ENCODE measurements at regions not wholly inside any gene's neighbourhood (a gene's known extent, or its start where the extent isn't known, plus 50 kb on each side); places are given as distances from the start of the nearest gene placed in this dataset.

GRCh38 chr2:88396209-88396608, 56.3 kb downstream of the FOXI3 start:
- no peak for DNase-seq

- no peak for DNase-seq
Observed at GRCh38 chr2:88377641-88377991, 74.9 kb downstream of the FOXI3 start.

- DNase-seq = no peak
Observed at GRCh38 chr2:88372042-88372441, 80.5 kb downstream of the FOXI3 start.

- DNase-seq = peak; percentile 14
Observed at GRCh38 chr2:88365408-88365807, 87.1 kb downstream of the FOXI3 start.

GRCh38 chr2:88355486-88355885, 97.0 kb downstream of the FOXI3 start:
- DNase-seq = no peak

DNA sequence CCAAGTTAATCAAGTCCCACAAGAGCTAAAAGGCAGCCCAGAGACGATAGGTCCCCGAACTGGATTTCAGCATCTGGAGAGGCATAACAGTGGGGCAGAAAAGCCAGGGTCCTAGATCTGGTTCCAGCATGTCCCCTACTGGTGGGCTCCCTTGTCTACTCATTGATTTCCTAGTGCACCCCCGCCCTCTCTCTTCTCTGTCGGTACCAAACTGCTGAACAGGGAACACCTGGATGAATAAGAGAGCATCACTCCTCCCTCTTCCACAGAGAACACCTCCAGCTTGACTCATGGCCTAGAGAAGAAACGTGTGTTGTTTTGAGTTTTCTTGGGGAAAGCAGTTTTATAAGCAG, 101.3 kb downstream of the FOXI3 start:
- no peak for DNase-seq

DNA sequence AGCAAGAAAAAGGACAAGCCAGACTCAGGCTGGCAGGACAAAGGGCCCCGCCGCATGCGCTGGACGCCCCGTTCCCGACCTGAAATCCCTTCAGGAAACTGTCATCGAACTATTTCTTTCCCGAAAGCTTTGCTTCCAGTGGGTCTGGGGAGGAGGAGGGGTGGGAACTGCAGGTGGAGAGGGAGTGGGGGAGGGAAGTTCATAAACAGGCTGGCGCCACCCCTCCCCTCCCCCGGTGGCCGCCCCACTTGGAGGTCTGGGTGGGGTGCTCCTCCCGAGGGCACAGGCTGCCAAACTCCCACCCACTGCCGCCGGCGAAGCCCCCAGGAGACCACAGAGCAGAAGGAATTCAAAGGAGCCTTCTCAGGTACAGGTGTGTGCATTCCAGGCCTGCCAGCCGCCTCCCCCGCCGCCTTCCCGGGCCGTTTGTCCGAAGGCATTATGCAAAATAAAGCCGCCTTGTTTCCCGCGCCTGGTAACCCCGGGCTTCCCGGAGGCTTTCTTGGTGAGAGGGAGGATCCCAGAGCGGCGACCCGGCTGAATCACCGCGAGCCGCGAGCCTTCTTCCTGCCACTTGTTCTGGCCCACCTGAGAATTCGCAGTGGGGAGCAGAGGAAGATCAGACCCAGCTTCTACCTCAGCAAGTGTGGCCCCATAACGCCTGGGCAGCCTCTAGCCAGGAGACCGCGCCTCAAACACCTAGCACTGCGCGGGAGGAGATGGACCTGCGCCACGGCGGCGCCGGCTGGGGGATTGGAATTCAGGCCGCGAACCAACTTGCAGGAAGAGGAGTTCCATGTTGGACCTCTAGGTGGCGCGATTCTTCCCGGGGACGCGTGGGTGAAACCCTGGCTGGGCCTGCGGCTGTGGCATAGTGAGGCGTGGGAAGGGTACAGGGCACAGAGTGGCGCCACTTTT, 101.9 kb downstream of the FOXI3 start:
- no peak for DNase-seq

DNA sequence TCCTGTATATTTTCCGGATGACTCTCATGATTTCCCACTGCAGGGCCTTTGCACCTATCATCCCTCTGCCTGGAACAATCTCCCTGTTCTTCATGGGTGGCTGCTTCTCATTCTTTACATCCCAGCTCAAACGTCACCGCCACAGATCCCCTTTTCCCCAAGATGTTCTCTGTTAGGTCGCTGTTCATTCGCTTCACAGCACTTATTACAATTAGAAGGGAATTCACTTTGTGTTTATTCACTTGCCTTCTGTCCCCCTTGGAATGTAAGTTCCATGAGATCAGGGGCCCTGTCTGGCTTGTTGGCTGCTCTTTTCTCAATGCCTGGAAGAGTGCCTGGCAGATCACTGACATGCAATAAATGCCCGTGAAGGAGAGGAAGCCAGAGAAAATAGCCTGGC, 106.7 kb downstream of the FOXI3 start:
- DNase-seq = no peak

DNA sequence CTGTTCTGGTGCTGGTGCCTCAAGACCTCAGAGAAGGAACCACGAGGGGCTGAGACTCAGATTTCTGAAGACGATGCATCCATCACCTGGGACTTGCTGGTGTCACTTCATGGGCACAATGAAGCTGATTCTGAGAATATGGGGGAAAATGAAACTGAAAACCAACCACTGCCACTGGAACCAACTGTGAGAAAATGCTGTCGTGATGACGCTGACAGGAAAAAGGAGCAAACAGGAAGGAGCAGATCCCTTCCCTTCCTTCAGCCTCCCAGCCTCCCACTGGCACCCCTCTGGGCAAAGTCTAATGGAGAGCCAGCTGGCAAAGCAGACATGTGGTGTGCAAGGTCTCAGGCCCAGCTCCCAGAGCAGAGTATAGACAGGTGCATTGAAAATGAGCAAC, 109.7 kb downstream of the FOXI3 start:
- no peak for DNase-seq

DNA sequence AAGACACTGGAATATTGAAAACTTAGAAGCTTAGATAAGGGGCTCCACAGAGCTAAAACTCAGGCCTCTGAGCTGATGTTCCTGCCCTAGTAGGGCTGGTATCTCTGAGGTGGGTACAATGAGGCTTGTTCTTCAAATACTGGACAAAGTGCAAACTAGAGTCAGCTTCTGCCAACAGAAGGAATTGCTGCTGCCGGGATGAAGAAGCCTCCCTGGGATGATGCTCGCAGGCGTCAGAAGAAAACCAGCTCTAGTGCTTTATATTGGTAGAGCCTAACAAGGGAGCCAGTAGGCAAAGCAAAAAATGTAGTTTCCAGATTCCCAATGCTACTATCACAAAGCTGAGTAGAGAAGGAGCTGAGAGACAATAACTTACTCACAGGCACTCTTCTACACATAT, 118.1 kb downstream of the FOXI3 start:
- DNase-seq = no peak

DNA sequence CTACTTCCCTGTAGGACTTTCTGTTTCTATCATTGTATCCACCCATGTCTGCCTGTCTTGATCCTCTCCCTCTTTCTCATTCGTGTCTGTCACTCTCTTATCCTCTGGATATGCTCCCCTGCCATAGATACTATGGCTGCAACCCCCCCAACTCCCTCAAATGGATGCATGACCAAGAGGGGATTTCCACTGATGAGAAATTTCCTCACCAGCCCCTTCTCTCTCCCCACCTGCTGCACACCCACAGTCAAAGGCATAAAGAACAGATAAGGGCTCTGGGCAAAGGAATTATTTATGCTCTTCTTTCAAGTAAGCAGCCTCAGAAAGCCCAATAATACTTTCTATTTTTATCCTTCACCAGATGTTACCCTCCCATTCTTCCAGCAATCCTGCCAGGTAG, 121.3 kb downstream of the FOXI3 start:
- no peak for DNase-seq

- DNase-seq = no peak
Observed at GRCh38 chr2:88329815-88330603, 122.5 kb downstream of the FOXI3 start.

- DNase-seq = no peak
Observed at GRCh38 chr2:88321449-88322248, 130.8 kb downstream of the FOXI3 start.

GRCh38 chr2:88320076-88320773, 132.3 kb downstream of the FOXI3 start:
- no peak for DNase-seq

DNA sequence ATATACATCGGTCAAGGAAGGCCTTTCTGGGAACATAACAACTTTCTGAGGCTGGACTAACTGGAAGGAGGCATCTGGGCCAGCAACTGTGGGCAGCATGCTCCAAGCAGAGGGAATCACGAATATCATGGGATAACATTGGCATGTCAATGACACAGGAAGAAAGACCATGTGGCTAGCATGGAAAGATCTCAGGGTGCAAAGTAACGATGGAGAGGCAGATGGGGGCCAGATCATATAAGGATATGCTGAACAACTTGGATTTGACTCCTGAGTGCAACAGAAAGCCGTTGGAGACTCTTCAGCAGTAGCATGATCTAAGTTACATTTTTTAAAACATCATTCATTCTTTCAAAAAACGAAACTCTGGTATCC, 133.6 kb downstream of the FOXI3 start:
- no peak for DNase-seq

- DNase-seq = no peak
Observed at GRCh38 chr2:88318071-88318955, 134.2 kb downstream of the FOXI3 start.

DNA sequence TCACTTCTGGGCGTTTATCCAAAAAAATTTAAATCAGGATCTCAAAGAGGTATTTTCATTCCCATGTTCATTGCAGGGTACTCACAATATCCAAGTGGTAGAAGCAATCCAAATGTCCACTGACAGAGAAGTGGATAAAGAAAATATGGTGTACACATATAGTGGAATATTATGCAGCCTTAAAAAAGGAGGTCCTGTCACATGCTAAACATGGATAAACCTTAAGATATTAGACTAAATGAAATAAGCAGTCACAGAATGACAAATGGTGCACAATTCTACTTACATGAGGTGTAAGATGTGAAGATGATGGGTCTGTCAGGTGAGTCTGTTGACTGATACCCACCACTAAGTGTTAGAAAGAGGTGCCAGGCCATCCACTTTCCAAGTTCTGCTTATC, 140.6 kb downstream of the THNSL2 start:
- DNase-seq = no peak

DNA sequence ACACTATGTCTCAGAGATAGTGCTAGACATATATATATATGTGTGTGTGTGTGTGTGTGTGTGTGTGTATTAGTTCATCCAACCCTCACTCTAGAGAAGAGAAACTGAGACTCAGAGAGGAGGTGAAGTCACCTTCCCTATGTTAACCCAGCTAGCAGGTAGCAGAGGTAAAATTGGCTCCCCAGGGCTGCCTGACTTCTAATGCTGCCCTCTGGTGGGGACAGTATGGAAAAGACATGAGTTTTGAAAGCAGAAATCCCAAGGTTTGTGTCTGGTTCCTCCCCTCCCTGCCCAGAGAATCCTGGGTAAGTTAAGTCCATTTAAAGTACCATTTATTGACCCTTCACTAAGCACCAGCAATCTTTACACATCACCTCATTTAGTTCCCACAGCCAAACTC, 137.7 kb downstream of the THNSL2 start:
- no peak for DNase-seq

GRCh38 chr2:88303865-88304264, 133.7 kb downstream of the THNSL2 start:
- no peak for DNase-seq

DNA sequence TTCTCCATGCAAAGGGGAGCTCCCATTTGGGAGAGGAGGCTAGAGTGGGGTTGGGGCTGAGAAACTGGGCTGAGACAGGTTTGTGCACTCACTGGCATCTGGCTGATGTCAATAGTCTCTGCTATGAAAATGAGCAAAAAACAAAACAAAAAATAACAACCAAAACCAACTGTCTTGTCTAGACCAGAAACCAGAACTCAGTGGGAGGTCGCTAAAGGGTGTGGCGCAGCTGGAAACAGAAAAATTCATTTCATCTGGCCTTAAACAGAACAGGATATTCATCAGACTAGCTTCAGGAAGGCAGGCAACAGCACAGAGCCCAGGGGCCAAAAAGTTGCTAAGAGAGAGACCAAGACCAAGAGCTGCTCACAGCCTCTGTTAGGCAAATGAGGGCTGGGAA, 126.1 kb downstream of the THNSL2 start:
- no peak for DNase-seq

GRCh38 chr2:88283886-88284592, 113.9 kb downstream of the THNSL2 start:
- DNase-seq = no peak

All from NCI-H2227 treated with DMSO at 0.1 percent for 48 hours (cell line).